NB4 (cell line): ENCODE measurements at regions not wholly inside any gene's neighbourhood (a gene's known extent, or its start where the extent isn't known, plus 50 kb on each side); places are given as distances from the start of the nearest gene placed in this dataset.

Experiments
- CTCF ChIP-seq: IDR thresholded peaks from one replicate; pipeline ENCODE4 v1.5.1; 2012; ENCODE audit warnings: low read depth, low read length
- POLR2A ChIP-seq: IDR thresholded peaks from 2 replicates; pipeline ENCODE4 v1.6.1; 2011; ENCODE audit warnings: mild to moderate bottlenecking; ENCODE audit not compliant: insufficient read length; ENCODE audit errors: extremely low read depth

GRCh38 chr5:93956006-93956405 is 214.6 kb upstream of the POU5F2 start:
- TF ChIP-seq CTCF: no peak
- TF ChIP-seq POLR2A: no peak
